ENCODE measurements at regions not wholly inside any gene's neighbourhood (a gene's known extent, or its start where the extent isn't known, plus 50 kb on each side); places are given as distances from the start of the nearest gene placed in this dataset.

DNA sequence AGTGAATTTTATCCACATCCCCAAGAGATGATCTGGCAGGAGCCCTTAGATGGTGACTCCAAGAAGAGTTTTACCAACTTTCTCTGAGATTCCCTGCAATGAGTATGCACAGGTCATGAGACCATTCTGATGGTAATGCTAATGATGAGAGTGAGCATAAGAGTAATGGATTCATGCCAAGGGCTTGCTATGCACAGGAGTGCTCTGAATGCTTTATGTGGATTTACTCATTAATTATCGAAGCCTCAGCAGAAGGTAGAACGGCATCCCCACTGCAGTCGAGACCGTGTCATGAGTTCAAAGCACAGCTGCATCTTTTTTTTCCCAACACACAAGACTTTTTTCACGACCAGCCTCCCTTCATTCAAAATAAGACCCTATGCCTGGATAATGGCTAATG lies 355.0 kb downstream of the RAB28 start:
- Mint-ChIP-seq H3K4me3 (no peak overlapping the region), H3K27me3 (ENCODE audit: low read depth in 3 of 3) (no peaks in the 10 kb centered on the region), H3K4me1 (no peaks in the 10 kb centered on the region), H3K9me3 (peaks cover 1 to 10% (median 5%) of the 10 kb centered on the region in 7 donors), H3K36me3 (no peaks in the 10 kb centered on the region), H3K27ac (no peak overlapping the region)
- TF ChIP-seq, protein P1, sequence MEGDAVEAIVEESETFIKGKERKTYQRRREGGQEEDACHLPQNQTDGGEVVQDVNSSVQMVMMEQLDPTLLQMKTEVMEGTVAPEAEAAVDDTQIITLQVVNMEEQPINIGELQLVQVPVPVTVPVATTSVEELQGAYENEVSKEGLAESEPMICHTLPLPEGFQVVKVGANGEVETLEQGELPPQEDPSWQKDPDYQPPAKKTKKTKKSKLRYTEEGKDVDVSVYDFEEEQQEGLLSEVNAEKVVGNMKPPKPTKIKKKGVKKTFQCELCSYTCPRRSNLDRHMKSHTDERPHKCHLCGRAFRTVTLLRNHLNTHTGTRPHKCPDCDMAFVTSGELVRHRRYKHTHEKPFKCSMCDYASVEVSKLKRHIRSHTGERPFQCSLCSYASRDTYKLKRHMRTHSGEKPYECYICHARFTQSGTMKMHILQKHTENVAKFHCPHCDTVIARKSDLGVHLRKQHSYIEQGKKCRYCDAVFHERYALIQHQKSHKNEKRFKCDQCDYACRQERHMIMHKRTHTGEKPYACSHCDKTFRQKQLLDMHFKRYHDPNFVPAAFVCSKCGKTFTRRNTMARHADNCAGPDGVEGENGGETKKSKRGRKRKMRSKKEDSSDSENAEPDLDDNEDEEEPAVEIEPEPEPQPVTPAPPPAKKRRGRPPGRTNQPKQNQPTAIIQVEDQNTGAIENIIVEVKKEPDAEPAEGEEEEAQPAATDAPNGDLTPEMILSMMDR (IDR thresholded peaks at IDR 0.05) = no peak
- DNase-seq = no peak
- no peaks in the 10 kb centered on the region for H3K4me1 ChIP-seq (ENCODE audit: control insufficient read depth in 1 of 2, insufficient read depth in 2 of 2, low read length in 2 of 2)
- H3K27me3 ChIP-seq (ENCODE audit: control insufficient read depth in 2 of 2, insufficient read depth in 2 of 2, low read length in 2 of 2) = no peaks in the 10 kb centered on the region
- H3K4me2 ChIP-seq (replicated peaks; ENCODE audit: extremely low read depth, low read length, poor library complexity, severe bottlenecking) = no peak overlapping the region
- H3K27ac ChIP-seq (ENCODE audit: low read depth in 1 of 2, low read length in 2 of 2) = no peak overlapping the region
- no peaks in the 10 kb centered on the region for H3K36me3 ChIP-seq (replicated peaks in 1 of 2; ENCODE audit: control insufficient read depth in 1 of 2, insufficient read depth in 2 of 2, low read length in 2 of 2)
- no peak overlapping the region for H3K4me3 ChIP-seq (replicated peaks in 1 of 3; ENCODE audit: low read depth in 2 of 3, low read length in 3 of 3)
- H3K79me2 ChIP-seq (ENCODE audit: insufficient read depth, low read length) = no peaks in the 10 kb centered on the region
- peaks cover 8 to 9% of the 10 kb centered on the region in 2 donors for H3K9me3 ChIP-seq (replicated peaks in 1 of 2; ENCODE audit: control insufficient read depth in 1 of 2, insufficient read depth in 1 of 2, low read length in 2 of 2)
- H2AFZ ChIP-seq (ENCODE audit: insufficient read depth, low read depth, low read length, poor library complexity, severe bottlenecking) = no peak overlapping the region
- intact Hi-C loops (cut with micrococcal nuclease) = no loop called here
- 96% methylated on average over 4 of the region's 5 CpGs for WGBS (ENCODE audit: insufficient coverage)
- H3K9ac ChIP-seq (ENCODE audit: insufficient read depth, low read length, poor library complexity, severe bottlenecking) = no peak overlapping the region
- no peaks in the 10 kb centered on the region for H4K20me1 ChIP-seq (ENCODE audit: insufficient read depth, low read length)

DNA sequence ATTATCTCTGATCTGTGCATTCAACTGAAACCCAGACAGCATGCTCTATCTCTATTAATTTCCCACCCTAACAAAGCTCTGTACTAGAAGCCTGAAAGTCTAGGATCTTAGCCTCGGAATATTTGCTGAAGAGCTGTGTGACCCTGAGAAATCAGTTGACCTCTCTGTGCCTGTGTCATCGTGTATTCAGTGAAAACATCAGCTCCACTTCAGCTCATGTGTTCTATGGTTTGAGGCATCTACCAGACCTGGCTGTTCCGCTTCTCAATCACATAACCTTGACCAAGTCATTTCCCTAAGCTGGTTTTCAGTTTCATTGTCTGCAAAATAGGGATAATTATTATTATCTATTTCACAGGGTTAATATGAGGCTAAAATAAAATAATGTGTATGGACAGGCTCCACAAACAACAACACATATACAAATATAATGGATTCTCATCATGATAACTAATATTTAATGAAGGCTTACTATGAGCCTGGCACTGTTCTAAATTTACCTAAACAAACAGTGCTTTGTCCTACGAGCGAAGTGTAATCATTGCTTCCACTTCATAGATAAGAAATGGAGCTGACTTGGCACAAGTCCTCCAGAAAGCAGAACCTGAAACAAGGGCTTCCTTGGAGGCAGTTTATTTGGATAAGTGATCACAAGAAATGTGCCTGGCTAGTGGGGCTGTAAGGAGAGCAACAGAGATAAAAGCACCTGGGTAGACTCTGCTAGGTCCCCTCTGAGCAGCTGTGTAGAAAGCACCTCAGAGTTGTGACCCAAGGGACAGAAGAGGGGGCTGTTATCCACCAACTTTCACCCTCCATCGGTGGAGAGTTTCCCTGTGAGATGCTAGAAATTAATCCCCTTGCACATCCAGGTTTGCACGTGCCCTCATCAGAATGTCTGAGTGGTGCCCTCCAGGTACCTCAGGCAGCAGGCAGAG lies 356.9 kb downstream of the RAB28 start:
- whole genome bisulfite sequencing (ENCODE audit: insufficient coverage) = no CpG with 5 or more reads among the region's 7 CpGs
- H3K27me3 Mint-ChIP-seq (ENCODE audit: low read depth in 3 of 3) = no peaks in the 10 kb centered on the region
- intact Hi-C loops (cut with micrococcal nuclease) = no loop called here
- Histone ChIP-seq H3K36me3 (replicated peaks in 1 of 2; ENCODE audit: control insufficient read depth in 1 of 2, insufficient read depth in 2 of 2, low read length in 2 of 2) (no peaks in the 10 kb centered on the region), H3K27ac (ENCODE audit: low read depth in 1 of 2, low read length in 2 of 2) (no peak overlapping the region), H3K79me2 (ENCODE audit: insufficient read depth, low read length) (no peaks in the 10 kb centered on the region), H3K9ac (ENCODE audit: insufficient read depth, low read length, poor library complexity, severe bottlenecking) (no peak overlapping the region), H3K4me2 (replicated peaks; ENCODE audit: extremely low read depth, low read length, poor library complexity, severe bottlenecking) (no peak overlapping the region), H4K20me1 (ENCODE audit: insufficient read depth, low read length) (no peaks in the 10 kb centered on the region), H3K4me1 (ENCODE audit: control insufficient read depth in 1 of 2, insufficient read depth in 2 of 2, low read length in 2 of 2) (no peaks in the 10 kb centered on the region), H2AFZ (ENCODE audit: insufficient read depth, low read depth, low read length, poor library complexity, severe bottlenecking) (no peak overlapping the region), H3K9me3 (replicated peaks in 1 of 2; ENCODE audit: control insufficient read depth in 1 of 2, insufficient read depth in 1 of 2, low read length in 2 of 2) (no peaks in the 10 kb centered on the region), H3K4me3 (replicated peaks in 1 of 3; ENCODE audit: low read depth in 2 of 3, low read length in 3 of 3) (no peak overlapping the region), H3K27me3 (ENCODE audit: control insufficient read depth in 2 of 2, insufficient read depth in 2 of 2, low read length in 2 of 2) (no peaks in the 10 kb centered on the region)
- H3K9me3 Mint-ChIP-seq = peaks cover 0 to 12% (median 2%) of the 10 kb centered on the region in 7 donors
- H3K36me3 Mint-ChIP-seq = no peaks in the 10 kb centered on the region
- H3K4me3 Mint-ChIP-seq = no peak overlapping the region
- TF ChIP-seq, protein P1 (IDR thresholded peaks at IDR 0.05) = no peak
- no peaks in the 10 kb centered on the region for H3K4me1 Mint-ChIP-seq
- no peak overlapping the region for H3K27ac Mint-ChIP-seq
- DNase-seq = no peak
